K562 (cell line): ENCODE measurements at regions not wholly inside any gene's neighbourhood (a gene's known extent, or its start where the extent isn't known, plus 50 kb on each side); places are given as distances from the start of the nearest gene placed in this dataset.

Experiments used
- ATAC-seq: fragments of 200-7000 bp; cut with Tn5 transposase; 3 replicates; pipeline ENCODE4 v1.9.1; 2020; ENCODE audit warnings: moderate library complexity
- BruUV-seq: library from RNA; stranded (reverse); fragments of 400-500 nt; replicated peaks from 2 replicates; lab custom pipeline; 2021; lab: Mats Ljungman, UMichigan
- CTCF ChIA-PET: fragments of 300-600 bp; formaldehyde crosslinking; extraction: SDS; loops from one replicate; lab custom pipeline; 2021; ENCODE audit warnings: low intra/inter-chr PET ratio; lab: Yijun Ruan, JAX
- POLR2A ChIA-PET: fragments of 300-600, 350-650 bp; sonication (Branson Sonifier 250); formaldehyde crosslinking; extraction: SDS; loops from one replicate; lab custom pipeline; 2021; ENCODE audit warnings: antibody characterized with exemption, inconsistent platforms; lab: Yijun Ruan, JAX
- DNase-seq, 4 experiments: peaks; one replicate each; pipeline versions ENCODE4 v3.0.0 to v3.0.0-alpha.2; 2011 to 2018; ENCODE audit warnings: low spot score in 3 of 4, mixed read lengths in 3 of 4; ENCODE audit errors: extremely low read depth in 1 of 4
- FAIRE-seq: peaks from 2 replicates; lab custom pipeline; 2011; peaks lifted over from hg19 to GRCh38; lab: Jason Lieb, UNC
- H2AFZ ChIP-seq: 2 replicates; pipeline ENCODE4 v1.6.0; 2011; ENCODE audit warnings: low read depth, low read length, control low read depth, inconsistent platforms
- H3K27ac ChIP-seq: fragments of 200-600 bp; 3 replicates; pipeline ENCODE4 v1.8.0; 2011; ENCODE audit warnings: low read depth, mild to moderate bottlenecking, control low read depth, inconsistent platforms, low read length, moderate library complexity, mixed read lengths; ENCODE audit errors: extremely low read depth
- H3K27me3 ChIP-seq, 2 experiments: fragments of 300-600 bp in 1 of 2; 2 replicates in 1 of 2; 3 replicates in 1 of 2; pipeline versions ENCODE4 v1.6.0 to v1.8.0; 2011; ENCODE audit warnings: inconsistent platforms in 2 of 2, low read length in 2 of 2, mild to moderate bottlenecking in 1 of 2, mixed read lengths in 1 of 2, moderate library complexity in 1 of 2; ENCODE audit not compliant: control insufficient read depth in 2 of 2, insufficient read depth in 2 of 2
- H3K36me3 ChIP-seq: fragments of 300-600 bp; 3 replicates; pipeline ENCODE4 v1.8.0; 2011; ENCODE audit warnings: mild to moderate bottlenecking, low read length, inconsistent platforms; ENCODE audit not compliant: control insufficient read depth, insufficient read depth
- H3K4me1 ChIP-seq, 2 experiments: fragments of 200-600 bp in 1 of 2; replicated peaks in 1 of 2; 2 replicates in 1 of 2; 3 replicates in 1 of 2; pipeline versions ENCODE4 v1.5.1 to v1.8.0; 2011; ENCODE audit warnings: inconsistent platforms in 2 of 2, low read length in 2 of 2, mild to moderate bottlenecking in 1 of 2, mixed read lengths in 1 of 2, moderate library complexity in 1 of 2; ENCODE audit not compliant: control insufficient read depth in 2 of 2, insufficient read depth in 2 of 2
- H3K4me2 ChIP-seq: 2 replicates; pipeline ENCODE4 v1.6.1; 2011; ENCODE audit warnings: low read length, control low read depth, inconsistent platforms, mixed read lengths; ENCODE audit not compliant: insufficient read depth
- H3K4me3 ChIP-seq: fragments of 200-600 bp; sonication (generic), shearing (Covaris generic); 2 replicates; pipeline ENCODE4 v1.5.1; 2016; ENCODE audit warnings: control low read depth, inconsistent platforms
- H3K79me2 ChIP-seq: fragments of 200-600 bp; 3 replicates; pipeline ENCODE4 v1.8.0; 2011; ENCODE audit warnings: low read length, inconsistent platforms; ENCODE audit not compliant: control insufficient read depth, insufficient read depth
- H3K9ac ChIP-seq, 2 experiments: 2 replicates each; pipeline versions ENCODE4 v1.6.0 to v1.6.1; 2011; ENCODE audit warnings: low read depth in 2 of 2, low read length in 2 of 2, control low read depth in 1 of 2, inconsistent platforms in 1 of 2, mild to moderate bottlenecking in 1 of 2, mixed read lengths in 1 of 2; ENCODE audit not compliant: insufficient read depth in 1 of 2
- H3K9me1 ChIP-seq: one replicate; pipeline ENCODE4 v1.6.0; 2011; ENCODE audit warnings: inconsistent platforms, mild to moderate bottlenecking, low read length, moderate library complexity; ENCODE audit not compliant: control insufficient read depth, insufficient read depth
- H3K9me3 ChIP-seq: replicated peaks from 2 replicates; pipeline ENCODE4 v1.5.1; 2011; ENCODE audit warnings: low read depth, low read length, inconsistent platforms; ENCODE audit not compliant: control insufficient read depth, insufficient read depth
- H4K20me1 ChIP-seq: replicated peaks from 2 replicates; pipeline ENCODE4 v1.6.1; 2011; ENCODE audit warnings: low read length, inconsistent platforms, mixed read lengths; ENCODE audit not compliant: control insufficient read depth, insufficient read depth
- BRD9 ChIP-seq: fragments of 450-650 bp; IDR thresholded peaks from 2 replicates; pipeline ENCODE4 v1.6.1; 2018; ENCODE audit warnings: low read depth; ENCODE audit not compliant: partially characterized antibody
- CBX1 ChIP-seq: sonication (generic); IDR thresholded peaks from 2 replicates; pipeline ENCODE4 v1.6.1; 2016; ENCODE audit warnings: antibody characterized with exemption, low read depth, mild to moderate bottlenecking
- DACH1 ChIP-seq: fragments of 450-650 bp; IDR thresholded peaks from 2 replicates; pipeline ENCODE4 v1.6.1; 2018; ENCODE audit not compliant: partially characterized antibody
- E2F3 ChIP-seq: fragments of 250-450 bp; sonication (Bioruptor Pico); IDR thresholded peaks from 2 replicates; pipeline ENCODE4 v1.4.0; 2020; ENCODE audit warnings: mild to moderate bottlenecking
- FOS ChIP-seq: IDR thresholded peaks from 3 replicates; pipeline ENCODE4 v1.6.1; 2011; ENCODE audit not compliant: insufficient read length; ENCODE audit errors: extremely low read depth
- MAFG ChIP-seq: fragments of 450-650 bp; conservative IDR thresholded peaks from 2 replicates; pipeline ENCODE4 v1.6.1; 2016; ENCODE audit warnings: missing genetic modification characterization, missing compliant biosample characterization
- SAP30 ChIP-seq: fragments of 200-600 bp; sonication (generic); IDR thresholded peaks from 2 replicates; pipeline ENCODE4 v1.6.1; 2012; ENCODE audit warnings: borderline replicate concordance, low read depth, mild to moderate bottlenecking, moderate library complexity, low read length, control low read depth, inconsistent platforms; ENCODE audit not compliant: insufficient read depth, poor library complexity, severe bottlenecking
- SMARCC2 ChIP-seq: fragments of 450-650 bp; IDR thresholded peaks from 2 replicates; pipeline ENCODE4 v1.6.1; 2017; ENCODE audit warnings: antibody characterized with exemption, moderate library complexity, mild to moderate bottlenecking, low read depth
- STAG1 ChIP-seq: sonication (generic); formaldehyde crosslinking; IDR thresholded peaks from 2 replicates; pipeline ENCODE4 v1.5.0; 2020; ENCODE audit warnings: missing genetic modification reagents, borderline replicate concordance
- TRIM28 ChIP-seq: fragments of 450-650 bp; IDR thresholded peaks from 2 replicates; pipeline ENCODE4 v1.6.1; 2017
- WGBS: fragments of 100-300 bp; shearing (Covaris generic); methylation state at CpG from one replicate; pipeline ENCODE4 v1.1.6; 2016; ENCODE audit warnings: low coverage, mixed read lengths; ENCODE audit not compliant: insufficient coverage; ENCODE audit errors: missing lambda C conversion rate; 5-methylcytosine and 5-hydroxymethylcytosine counted together
- in situ Hi-C: fragments of 300-500 bp; cut with MboI; formaldehyde crosslinking; loops from 4 replicates; pipeline ENCODE4 v1.15.0; 2018; ENCODE audit warnings: inconsistent platforms, mixed read lengths
- intact Hi-C: fragments of 100-400 bp; cut with micrococcal nuclease; formaldehyde crosslinking; loops from 2 replicates; pipeline ENCODE4 v1.14.2; 2022

GRCh38 chr2:147511491-147511948, 333.3 kb upstream of the ACVR2A start:
- no peaks in the 10 kb centered on the region for H3K27me3 ChIP-seq
- H4K20me1 ChIP-seq = no peaks in the 10 kb centered on the region
- CTCF ChIA-PET = no interaction called here
- POLR2A ChIA-PET = no interaction called here
- no TSS peak for BruUV-seq
- H3K4me2 ChIP-seq = no peak overlapping the region
- H3K9ac ChIP-seq = no peak overlapping the region
- H3K9me1 ChIP-seq = no peaks in the 10 kb centered on the region
- in situ Hi-C loops (no loop called here), intact Hi-C loops (no loop called here)
- H3K79me2 ChIP-seq = no peaks in the 10 kb centered on the region
- DNase-seq (no peak), FAIRE-seq (no peak), ATAC-seq (no peak)
- H3K4me3 ChIP-seq = no peak overlapping the region
- H3K9me3 ChIP-seq = no peaks in the 10 kb centered on the region
- no peak overlapping the region for H3K27ac ChIP-seq
- no peaks in the 10 kb centered on the region for H3K4me1 ChIP-seq
- WGBS = 2% methylated on average over 6 of the region's 6 CpGs
- TF ChIP-seq E2F3 = no peak
- TF ChIP-seq SMARCC2 = no peak
- no peak for TF ChIP-seq CBX1
- no peak for TF ChIP-seq MAFG
- TF ChIP-seq STAG1 (CRISPR knock-in tag) = no peak
- no peak for TF ChIP-seq TRIM28
- no peak for TF ChIP-seq DACH1
- TF ChIP-seq BRD9 = no peak
- TF ChIP-seq FOS = no peak
- H3K36me3 ChIP-seq = no peaks in the 10 kb centered on the region
- no peak overlapping the region for H2AFZ ChIP-seq

GRCh38 chr2:147509821-147510220, 335.0 kb upstream of the ACVR2A start:
- H3K36me3 ChIP-seq = no peaks in the 10 kb centered on the region
- BruUV-seq = no TSS peak
- H3K79me2 ChIP-seq = no peaks in the 10 kb centered on the region
- H2AFZ ChIP-seq = no peak overlapping the region
- H3K9me3 ChIP-seq = no peaks in the 10 kb centered on the region
- no peak overlapping the region for H3K4me2 ChIP-seq
- H3K27me3 ChIP-seq = no peaks in the 10 kb centered on the region
- no peak overlapping the region for H3K9ac ChIP-seq
- FAIRE-seq (no peak), DNase-seq (no peak), ATAC-seq (no peak)
- no peaks in the 10 kb centered on the region for H3K4me1 ChIP-seq
- no peak overlapping the region for H3K27ac ChIP-seq
- ChIA-PET POLR2A (no interaction called here), CTCF (no interaction called here)
- H3K4me3 ChIP-seq = no peak overlapping the region
- in situ Hi-C loops (no loop called here), intact Hi-C loops (no loop called here)
- H3K9me1 ChIP-seq = no peaks in the 10 kb centered on the region
- TF ChIP-seq SAP30 = no peak
- no peaks in the 10 kb centered on the region for H4K20me1 ChIP-seq
